Uterus (tissue), 3 donors: ENCODE measurements at regions not wholly inside any gene's neighbourhood (a gene's known extent, or its start where the extent isn't known, plus 50 kb on each side); places are given as distances from the start of the nearest gene placed in this dataset.

Experiments
- DNase-seq, 2 donors: peaks; one replicate each; pipeline ENCODE4 v3.0.0-alpha.2; 2019 to 2020
- H3K27ac ChIP-seq, 2 donors: fragments of 200-600 bp; sonication (generic); 1 replicate in 1 of 2; 2 replicates in 1 of 2; pipeline ENCODE4 v1.5.1; 2016 to 2018
- H3K27me3 ChIP-seq, 2 donors: fragments of 200-600 bp; sonication (generic); one replicate each; pipeline ENCODE4 v1.5.1; 2018 to 2019; ENCODE audit warnings: control low read depth in 1 of 2
- H3K36me3 ChIP-seq, 2 donors: fragments of 200-600 bp; sonication (generic); one replicate each; pipeline ENCODE4 v1.5.1; 2019; ENCODE audit warnings: control low read depth in 1 of 2
- H3K4me1 ChIP-seq, 2 donors: fragments of 200-600 bp; sonication (generic); one replicate each; pipeline ENCODE4 v1.5.1; 2018 to 2019; ENCODE audit warnings: control low read depth in 1 of 2
- H3K4me3 ChIP-seq, 2 donors: fragments of 200-600 bp; sonication (generic); 1 replicate in 1 of 2; 2 replicates in 1 of 2; pipeline ENCODE4 v1.5.1; 2018 to 2019; ENCODE audit warnings: mild to moderate bottlenecking in 1 of 2
- H3K9me3 ChIP-seq, 2 donors: fragments of 200-600 bp; sonication (generic); one replicate each; pipeline ENCODE4 v1.5.1; 2019; ENCODE audit warnings: control low read depth in 1 of 2
- POLR2A ChIP-seq, 2 donors: fragments of 450-650 bp; IDR thresholded peaks; one replicate each; pipeline ENCODE4 v1.6.1; 2016; ENCODE audit warnings: antibody characterized with exemption in 2 of 2, mild to moderate bottlenecking in 1 of 2, moderate library complexity in 1 of 2
- intact Hi-C: fragments of 100-400 bp; cut with DNase I; formaldehyde crosslinking; loops from one replicate; pipeline ENCODE4 v1.15.1; 2023; ENCODE audit warnings: low total_unique reads
- TF ChIP-seq, protein P1 (sequence below), 4 experiments: fragments of 200-600 bp in 2 of 4; fragments of 450-650 bp in 2 of 4; sonication (generic) in 2 of 4; IDR thresholded peaks; one replicate each; pipeline ENCODE4 v1.5.1; 2016 to 2019; ENCODE audit warnings: antibody characterized with exemption in 4 of 4, mild to moderate bottlenecking in 2 of 4, moderate library complexity in 1 of 4
- donor health status: DM: yes; HTN: yes; CAD: no.

- Histone ChIP-seq H3K27ac (no peak overlapping the region), H3K27me3 (no peaks in the 10 kb centered on the region), H3K4me1 (no peaks in the 10 kb centered on the region), H3K9me3 (no peaks in the 10 kb centered on the region), H3K36me3 (no peaks in the 10 kb centered on the region), H3K4me3 (no peak overlapping the region)
- TF ChIP-seq, protein P1, sequence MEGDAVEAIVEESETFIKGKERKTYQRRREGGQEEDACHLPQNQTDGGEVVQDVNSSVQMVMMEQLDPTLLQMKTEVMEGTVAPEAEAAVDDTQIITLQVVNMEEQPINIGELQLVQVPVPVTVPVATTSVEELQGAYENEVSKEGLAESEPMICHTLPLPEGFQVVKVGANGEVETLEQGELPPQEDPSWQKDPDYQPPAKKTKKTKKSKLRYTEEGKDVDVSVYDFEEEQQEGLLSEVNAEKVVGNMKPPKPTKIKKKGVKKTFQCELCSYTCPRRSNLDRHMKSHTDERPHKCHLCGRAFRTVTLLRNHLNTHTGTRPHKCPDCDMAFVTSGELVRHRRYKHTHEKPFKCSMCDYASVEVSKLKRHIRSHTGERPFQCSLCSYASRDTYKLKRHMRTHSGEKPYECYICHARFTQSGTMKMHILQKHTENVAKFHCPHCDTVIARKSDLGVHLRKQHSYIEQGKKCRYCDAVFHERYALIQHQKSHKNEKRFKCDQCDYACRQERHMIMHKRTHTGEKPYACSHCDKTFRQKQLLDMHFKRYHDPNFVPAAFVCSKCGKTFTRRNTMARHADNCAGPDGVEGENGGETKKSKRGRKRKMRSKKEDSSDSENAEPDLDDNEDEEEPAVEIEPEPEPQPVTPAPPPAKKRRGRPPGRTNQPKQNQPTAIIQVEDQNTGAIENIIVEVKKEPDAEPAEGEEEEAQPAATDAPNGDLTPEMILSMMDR (IDR thresholded peaks at IDR 0.05): no peak
- no peak for TF ChIP-seq POLR2A (IDR thresholded peaks at IDR 0.05)
- no peak for DNase-seq
- intact Hi-C loops: no loop called here
These were observed 171.1 kb upstream of the FZD8 start for GRCh38 chr10:35813219-35813618.

DNA sequence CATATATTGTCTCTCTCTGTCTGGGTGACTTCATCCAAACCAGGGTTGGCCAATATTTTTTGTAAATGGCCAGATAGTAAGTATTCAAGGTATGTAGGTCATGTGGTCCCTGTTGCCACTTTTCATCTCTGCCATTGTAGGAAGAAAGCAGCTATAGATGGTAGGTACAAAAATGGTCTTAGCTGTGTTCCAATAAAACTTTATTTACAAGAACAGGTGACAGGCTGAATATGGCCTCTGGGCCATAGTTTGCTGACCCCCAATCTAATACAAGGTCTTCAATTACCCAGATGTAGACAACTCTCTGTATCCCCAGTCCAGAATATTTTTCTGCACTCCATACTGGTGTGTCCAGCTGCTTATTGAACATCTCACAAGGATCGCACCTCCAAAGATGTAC lies 166.2 kb upstream of the FZD8 start:
- Histone ChIP-seq H3K9me3 (no peaks in the 10 kb centered on the region), H3K36me3 (no peaks in the 10 kb centered on the region), H3K4me1 (no peaks in the 10 kb centered on the region), H3K4me3 (no peak overlapping the region), H3K27me3 (no peaks in the 10 kb centered on the region), H3K27ac (no peak overlapping the region)
- DNase-seq: no peak
- TF ChIP-seq POLR2A (IDR thresholded peaks at IDR 0.05): no peak
- intact Hi-C loops: no loop called here

DNA sequence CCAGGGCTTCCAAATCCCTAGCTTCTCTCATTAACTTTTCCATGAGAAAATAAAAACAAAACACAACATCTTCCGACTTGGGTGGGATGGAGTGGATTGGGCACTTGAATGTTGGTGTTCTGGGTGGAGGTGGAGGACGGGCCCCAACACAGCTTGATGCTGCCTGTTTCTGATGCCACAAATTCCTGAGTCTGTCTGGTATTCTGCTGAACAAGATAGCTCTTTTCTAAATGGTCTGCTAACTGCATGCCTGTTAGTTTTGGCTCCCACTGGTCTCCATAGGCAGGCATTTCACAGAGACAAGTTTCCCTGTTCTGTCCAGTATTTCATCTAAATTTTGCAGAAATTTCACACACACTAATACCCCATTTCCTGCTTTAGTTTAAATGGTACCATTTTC lies 160.9 kb upstream of the FZD8 start:
- Histone ChIP-seq H3K27me3 (no peaks in the 10 kb centered on the region), H3K27ac (no peak overlapping the region), H3K4me1 (no peaks in the 10 kb centered on the region), H3K9me3 (no peaks in the 10 kb centered on the region), H3K36me3 (no peaks in the 10 kb centered on the region), H3K4me3 (no peak overlapping the region)
- no peak for DNase-seq
- TF ChIP-seq POLR2A (IDR thresholded peaks at IDR 0.05): no peak
- TF ChIP-seq, protein P1 (IDR thresholded peaks at IDR 0.05): no peak
- intact Hi-C loops: no loop called here

- no peaks in the 10 kb centered on the region for H3K36me3 ChIP-seq
- no peak for DNase-seq
- intact Hi-C loops: no loop called here
These were observed 155.1 kb upstream of the FZD8 start for GRCh38 chr10:35797187-35797586.

GRCh38 chr10:35795131-35795824 lies 153.2 kb upstream of the FZD8 start:
- H3K27me3 ChIP-seq: no peaks in the 10 kb centered on the region
- no peak overlapping the region for H3K4me3 ChIP-seq
- intact Hi-C loops: no loop called here
- no peak for TF ChIP-seq POLR2A (IDR thresholded peaks at IDR 0.05)
- TF ChIP-seq, protein P1 (IDR thresholded peaks at IDR 0.05): no peak
- H3K4me1 ChIP-seq: no peaks in the 10 kb centered on the region
- no peak overlapping the region for H3K27ac ChIP-seq
- no peaks in the 10 kb centered on the region for H3K36me3 ChIP-seq
- no peak for DNase-seq
- no peaks in the 10 kb centered on the region for H3K9me3 ChIP-seq

More at GRCh38 chr10:35797187-35797586, 155.1 kb upstream of the FZD8 start:
- Histone ChIP-seq H3K4me1 (no peaks in the 10 kb centered on the region), H3K4me3 (no peak overlapping the region), H3K27ac (no peak overlapping the region), H3K9me3 (no peaks in the 10 kb centered on the region), H3K27me3 (no peaks in the 10 kb centered on the region)
- no peak for TF ChIP-seq POLR2A (IDR thresholded peaks at IDR 0.05)
- TF ChIP-seq, protein P1 (IDR thresholded peaks at IDR 0.05): no peak

- Histone ChIP-seq H3K4me1 (no peaks in the 10 kb centered on the region), H3K36me3 (no peaks in the 10 kb centered on the region), H3K27me3 (no peaks in the 10 kb centered on the region), H3K9me3 (no peaks in the 10 kb centered on the region), H3K27ac (no peak overlapping the region), H3K4me3 (no peak overlapping the region)
- no peak for DNase-seq
- intact Hi-C loops: no loop called here
- TF ChIP-seq, protein P1 (IDR thresholded peaks at IDR 0.05): no peak
- no peak for TF ChIP-seq POLR2A (IDR thresholded peaks at IDR 0.05)
These were observed 152.6 kb upstream of the FZD8 start for GRCh38 chr10:35794703-35795102.
